GM23338 (cell line): ENCODE measurements at regions not wholly inside any gene's neighbourhood (a gene's known extent, or its start where the extent isn't known, plus 50 kb on each side); places are given as distances from the start of the nearest gene placed in this dataset.

Source experiments
- ATAC-seq: fragments of 200-7000 bp; cut with Tn5 transposase; 3 replicates; pipeline ENCODE4 v1.9.1; 2020
- DNase-seq: peaks from one replicate; pipeline ENCODE4 v3.0.0-alpha.2; 2015; ENCODE audit warnings: low spot score
- H2AFZ ChIP-seq: fragments of 200-600 bp; sonication (generic); 2 replicates; pipeline ENCODE4 v1.8.0; 2016; ENCODE audit warnings: antibody characterized with exemption, mild to moderate bottlenecking, moderate library complexity
- H3F3A ChIP-seq: fragments of 200-600 bp; sonication (generic); replicated peaks from 2 replicates; pipeline ENCODE4 v1.8.0; 2017; ENCODE audit warnings: antibody characterized with exemption, mixed run types, low read depth
- H3K27ac ChIP-seq: fragments of 200-600 bp; sonication (generic); 2 replicates; pipeline ENCODE4 v1.6.1; 2016; ENCODE audit warnings: low read depth
- H3K27me3 ChIP-seq: fragments of 200-600 bp; sonication (generic); 2 replicates; pipeline ENCODE4 v1.8.0; 2016; ENCODE audit warnings: mild to moderate bottlenecking, mixed run types, moderate library complexity; ENCODE audit not compliant: insufficient read depth
- H3K36me3 ChIP-seq: fragments of 200-600 bp; sonication (generic); 2 replicates; pipeline ENCODE4 v1.8.0; 2016; ENCODE audit warnings: mild to moderate bottlenecking; ENCODE audit not compliant: insufficient read depth
- H3K4me1 ChIP-seq: fragments of 200-600 bp; sonication (generic); 2 replicates; pipeline ENCODE4 v1.8.0; 2016; ENCODE audit warnings: mild to moderate bottlenecking, moderate library complexity; ENCODE audit not compliant: insufficient read depth
- H3K4me2 ChIP-seq: fragments of 200-600 bp; sonication (generic); 2 replicates; pipeline ENCODE4 v1.7.1; 2017; ENCODE audit warnings: mixed run types
- H3K4me3 ChIP-seq: fragments of 200-600 bp; sonication (generic); 2 replicates; pipeline ENCODE4 v1.6.1; 2016; ENCODE audit warnings: mixed run types
- H3K79me2 ChIP-seq: fragments of 200-600 bp; sonication (generic); replicated peaks from 2 replicates; pipeline ENCODE4 v1.8.0; 2017; ENCODE audit warnings: mild to moderate bottlenecking; ENCODE audit not compliant: insufficient read depth
- H3K9me2 ChIP-seq: fragments of 200-600 bp; sonication (generic); 2 replicates; pipeline ENCODE4 v1.8.0; 2017; ENCODE audit not compliant: insufficient read depth
- H4K20me1 ChIP-seq: fragments of 200-600 bp; sonication (generic); replicated peaks from 2 replicates; pipeline ENCODE4 v1.8.0; 2017; ENCODE audit warnings: mild to moderate bottlenecking; ENCODE audit not compliant: insufficient read depth
- H3K27ac Mint-ChIP-seq: 2 replicates; pipeline ENCODE4 v1.8.0; 2020; ENCODE audit warnings: inconsistent platforms, mild to moderate bottlenecking, moderate library complexity, mixed read lengths
- H3K27me3 Mint-ChIP-seq: 3 replicates; pipeline ENCODE4 v1.8.0; 2022; ENCODE audit warnings: low read depth, mild to moderate bottlenecking, moderate library complexity, mixed read lengths, inconsistent platforms; ENCODE audit not compliant: insufficient read depth, poor library complexity
- H3K36me3 Mint-ChIP-seq: 3 replicates; pipeline ENCODE4 v1.8.0; 2021; ENCODE audit warnings: low read depth, mild to moderate bottlenecking, inconsistent platforms, moderate library complexity, mixed read lengths
- H3K4me1 Mint-ChIP-seq: 3 replicates; pipeline ENCODE4 v1.8.0; 2020; ENCODE audit warnings: mild to moderate bottlenecking, inconsistent platforms, mixed read lengths
- H3K4me3 Mint-ChIP-seq: 3 replicates; pipeline ENCODE4 v1.8.0; 2021; ENCODE audit warnings: moderate library complexity, mild to moderate bottlenecking, inconsistent platforms, mixed read lengths
- H3K9me3 Mint-ChIP-seq: 3 replicates; pipeline ENCODE4 v1.8.0; 2020; ENCODE audit warnings: moderate library complexity, mild to moderate bottlenecking, inconsistent platforms, mixed read lengths
- CTCF ChIP-seq, 2 experiments: fragments of 200-600 bp in 1 of 2; sonication (generic) in 1 of 2; conservative IDR thresholded peaks; 2 replicates each; pipeline versions ENCODE4 v1.5.1 to v1.6.1; 2016 to 2017; ENCODE audit warnings: antibody characterized with exemption in 2 of 2, low read depth in 2 of 2, mild to moderate bottlenecking in 2 of 2, moderate library complexity in 1 of 2
- ETS1 ChIP-seq: IDR thresholded peaks from 2 replicates; pipeline ENCODE4 v1.6.1; 2016; ENCODE audit warnings: antibody characterized with exemption
- EZH2 ChIP-seq: fragments of 200-600 bp; sonication (generic); IDR thresholded peaks from one replicate; pipeline ENCODE4 v1.8.0; 2017; ENCODE audit warnings: antibody characterized with exemption, mild to moderate bottlenecking, low read depth; ENCODE audit not compliant: unreplicated experiment
- JUNB ChIP-seq: IDR thresholded peaks from one replicate; pipeline ENCODE4 v1.6.1; 2016; ENCODE audit warnings: antibody characterized with exemption; ENCODE audit not compliant: unreplicated experiment
- NANOG ChIP-seq: IDR thresholded peaks from 2 replicates; pipeline ENCODE4 v1.6.1; 2016; ENCODE audit warnings: antibody characterized with exemption, borderline replicate concordance
- POLR2AphosphoS5 ChIP-seq: IDR thresholded peaks from 2 replicates; pipeline ENCODE4 v1.6.1; 2016; ENCODE audit warnings: antibody characterized with exemption, low read depth
- REST ChIP-seq: IDR thresholded peaks from one replicate; pipeline ENCODE4 v1.6.1; 2018; ENCODE audit warnings: antibody characterized with exemption; ENCODE audit not compliant: unreplicated experiment
- ZNF462 ChIP-seq: fragments of 250-450 bp; sonication (Bioruptor Pico); IDR thresholded peaks from 2 replicates; pipeline ENCODE4 v1.5.0; 2020; ENCODE audit warnings: mild to moderate bottlenecking, moderate library complexity

GRCh38 chr6:65984089-65984488, 277.1 kb upstream of the EYS start:
- H3K4me3 ChIP-seq: no peak overlapping the region
- no peaks in the 10 kb centered on the region for H3F3A ChIP-seq
- H3K36me3 ChIP-seq: no peaks in the 10 kb centered on the region
- DNase-seq (no peak), ATAC-seq (no peak)
- Mint-ChIP-seq H3K27me3 (no peaks in the 10 kb centered on the region), H3K9me3 (peaks cover 29% of the 10 kb centered on the region), H3K27ac (no peak overlapping the region), H3K36me3 (peaks cover 5% of the 10 kb centered on the region; the same call in 1 of the 3 replicates), H3K4me1 (no peaks in the 10 kb centered on the region), H3K4me3 (no peak overlapping the region)
- no peak overlapping the region for H3K27ac ChIP-seq
- H3K79me2 ChIP-seq: no peaks in the 10 kb centered on the region
- no peaks in the 10 kb centered on the region for H4K20me1 ChIP-seq
- no peaks in the 10 kb centered on the region for H3K27me3 ChIP-seq
- H3K9me2 ChIP-seq: 0 out of 2 replicates have a peak, but pooled peaks cover 11% of the 10 kb centered on the region
- TF ChIP-seq POLR2AphosphoS5 (no peak), JUNB (no peak), ZNF462 (CRISPR knock-in tag) (no peak), ETS1 (no peak), REST (no peak), EZH2 (no peak), NANOG (no peak), CTCF (conservative IDR thresholded peaks at IDR 0.05; ENCODE audit: low read depth in 2 of 2) (no peak)
- no peaks in the 10 kb centered on the region for H3K4me1 ChIP-seq
- no peak overlapping the region for H3K4me2 ChIP-seq
- H2AFZ ChIP-seq: no peak overlapping the region
